Hematopoietic multipotent progenitor cell (in vitro differentiated cells): ENCODE measurements at regions not wholly inside any gene's neighbourhood (a gene's known extent, or its start where the extent isn't known, plus 50 kb on each side); places are given as distances from the start of the nearest gene placed in this dataset.

Experiments
- DNase-seq, 3 donors: peaks; one replicate each; pipeline ENCODE4 v3.0.0-alpha.2; 2011 to 2015; ENCODE audit warnings: low read depth in 2 of 3, low spot score in 2 of 3

DNA sequence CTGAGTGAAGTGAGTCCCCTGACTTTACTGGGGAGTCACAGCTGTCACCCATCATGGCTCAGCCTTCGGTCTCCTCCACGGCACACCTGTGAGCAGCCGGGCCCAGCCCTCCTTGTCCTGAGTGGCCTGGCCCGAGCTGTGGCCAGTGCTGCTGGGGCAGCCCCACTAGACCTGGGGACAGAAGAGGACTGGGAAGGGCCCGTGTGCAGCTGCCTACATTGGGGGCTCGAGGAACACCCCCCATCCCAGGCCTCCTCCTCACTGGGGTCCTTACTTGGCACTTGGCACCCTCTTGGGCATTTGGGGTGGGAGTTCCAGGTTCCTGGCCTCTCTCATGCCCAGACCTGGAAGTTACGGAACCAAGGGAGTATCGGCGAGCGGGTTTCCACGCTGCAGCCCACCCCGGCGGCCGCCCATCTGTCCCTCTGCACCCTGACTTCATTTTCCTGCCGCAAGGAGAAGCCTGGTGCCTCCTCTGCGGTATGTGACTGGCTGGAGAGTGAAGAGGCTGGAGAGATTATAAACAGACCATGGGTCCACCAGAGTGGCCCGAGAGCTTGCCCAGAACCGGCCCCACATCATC, 179.7 kb downstream of the KIF26A start:
- DNase-seq: no peak

DNA sequence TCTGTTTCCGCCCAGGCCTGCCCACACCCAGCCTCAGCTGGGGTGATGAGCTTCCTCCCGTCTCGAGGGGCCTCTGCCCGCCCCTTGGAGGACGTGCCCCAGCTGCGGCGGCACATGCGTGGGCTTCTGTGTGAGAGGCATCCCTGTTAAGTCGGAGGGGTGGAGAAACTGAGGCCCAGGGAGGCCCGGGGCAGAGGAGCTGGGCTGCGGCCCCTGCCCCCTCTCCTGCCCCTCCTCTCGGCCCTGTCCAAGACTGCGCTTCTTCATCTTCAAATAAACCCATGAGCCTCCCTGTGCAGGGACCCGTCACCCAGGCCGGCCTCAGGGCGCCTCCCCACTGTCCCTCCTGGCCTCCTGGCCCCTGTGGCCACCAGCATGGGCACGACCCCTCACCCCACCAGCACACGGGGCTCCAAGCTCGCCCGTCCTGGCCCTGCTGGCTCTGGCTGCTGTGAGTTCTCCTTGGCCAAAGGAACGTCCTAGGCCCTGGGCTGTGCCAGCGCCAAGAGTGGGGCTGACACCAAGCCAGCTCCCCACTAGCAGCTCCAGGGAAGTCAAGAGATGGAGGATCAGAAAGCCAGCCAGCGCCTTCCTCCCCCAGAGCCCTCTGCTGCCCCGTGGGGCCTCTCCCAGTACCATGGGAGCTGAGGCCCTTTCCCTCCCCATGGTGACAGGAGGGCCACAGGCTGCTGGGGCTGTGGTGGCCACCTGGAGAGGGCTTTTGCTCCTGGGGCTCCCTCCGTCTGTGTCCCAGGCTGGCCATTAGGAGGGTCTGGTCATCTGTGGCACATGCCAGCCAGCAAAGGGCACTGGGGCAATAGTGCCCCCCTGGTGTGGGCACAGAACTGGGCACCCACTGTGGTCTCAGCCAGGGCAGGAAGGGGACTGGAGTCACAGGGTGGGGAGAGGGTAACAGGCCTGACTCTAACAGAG, 180.4 kb downstream of the KIF26A start:
- DNase-seq: no peak

DNA sequence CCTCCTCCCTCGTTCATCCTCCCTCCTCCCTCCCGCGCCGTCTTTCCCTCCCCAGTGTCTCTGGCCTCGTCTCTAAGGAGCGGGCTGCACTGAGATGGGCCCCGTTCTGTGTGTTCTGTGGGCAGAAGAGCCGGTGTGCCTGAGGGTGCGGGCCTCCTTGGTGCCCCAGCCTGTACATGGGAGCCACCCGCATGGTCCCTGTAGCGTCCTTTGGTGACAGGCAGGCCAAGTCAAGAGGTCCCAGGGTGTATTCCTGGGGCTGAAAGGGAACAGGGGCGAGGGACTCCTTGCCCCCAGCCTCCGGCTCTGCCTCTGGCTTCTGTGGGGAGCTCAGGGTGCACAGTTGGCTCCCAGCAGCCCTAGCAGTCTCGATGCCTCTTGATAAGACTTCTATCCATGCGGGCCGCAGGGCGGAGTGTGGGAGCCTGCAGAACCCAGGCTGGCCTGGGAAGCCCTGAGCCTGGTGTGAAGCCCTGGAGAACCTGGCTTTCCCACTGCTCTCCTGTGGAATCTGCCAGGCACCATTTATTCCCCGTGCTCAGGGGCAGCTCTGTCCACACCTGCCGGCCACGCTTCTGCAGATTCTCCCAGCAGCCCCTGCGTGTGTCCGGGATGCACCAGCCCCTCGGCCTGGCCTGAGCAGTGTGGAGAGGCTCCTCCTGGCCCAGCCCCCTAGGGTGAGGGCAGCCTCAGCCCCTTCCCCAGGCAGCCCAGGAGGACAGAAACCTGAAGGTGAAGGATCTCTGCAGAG, 181.3 kb downstream of the KIF26A start:
- DNase-seq: no peak

DNA sequence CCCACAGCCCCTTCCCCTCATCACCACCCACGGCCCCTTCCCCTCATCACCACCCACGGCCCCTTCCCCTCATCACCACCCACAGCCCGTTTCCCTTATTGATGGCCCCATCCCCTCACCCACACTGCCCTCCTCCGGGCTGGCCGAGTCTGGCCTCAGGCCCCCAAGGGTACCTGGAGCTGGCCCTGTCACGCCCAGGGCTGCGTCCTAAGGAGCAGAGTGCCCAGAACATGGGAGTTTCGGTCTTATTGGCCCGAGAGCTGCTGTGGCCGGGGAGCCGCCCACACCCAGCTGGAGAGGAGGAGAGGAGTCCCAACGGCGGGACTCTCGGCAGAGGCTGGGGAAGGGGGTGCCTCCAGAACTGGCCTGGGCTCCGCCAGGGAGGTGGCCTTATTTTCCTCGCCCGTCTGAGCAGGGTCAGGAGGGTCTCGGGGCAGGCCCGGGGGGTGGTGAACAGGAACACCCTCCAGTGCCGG, 182.3 kb downstream of the KIF26A start:
- no peak for DNase-seq

DNA sequence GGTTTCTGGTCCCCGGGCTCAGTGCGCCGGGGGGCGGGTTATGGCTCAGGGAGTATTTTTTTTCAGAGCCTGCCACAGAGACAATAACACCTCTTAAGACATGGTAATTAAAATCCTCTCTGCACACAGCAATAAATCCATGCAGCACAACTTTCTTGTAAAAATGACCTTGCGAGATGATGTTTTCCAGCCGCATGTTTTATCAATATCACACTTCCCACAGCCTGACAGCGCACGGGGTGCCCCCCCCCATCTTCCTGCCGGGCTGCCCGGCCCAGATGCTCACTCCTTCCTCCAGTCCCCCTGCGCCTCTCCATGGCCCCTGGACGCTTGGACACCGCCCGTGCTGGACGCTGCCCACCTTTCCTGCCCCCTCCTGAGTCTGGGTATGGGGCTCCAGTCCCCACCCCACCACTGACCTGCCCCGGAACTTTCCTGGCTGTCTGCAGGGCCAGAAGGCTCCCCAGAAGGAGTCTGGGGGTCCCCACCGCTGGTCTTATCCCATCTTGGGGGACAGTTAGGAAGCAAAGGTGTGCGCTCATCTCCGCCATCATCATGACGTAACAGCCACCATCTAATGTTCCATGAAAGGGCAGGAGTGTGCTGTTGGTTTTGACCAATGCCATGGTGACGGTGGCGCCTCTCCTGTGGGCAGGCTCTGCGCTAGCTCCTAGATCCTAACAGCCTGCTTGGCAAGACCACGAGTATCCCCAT, 182.9 kb downstream of the KIF26A start:
- no peak for DNase-seq

DNA sequence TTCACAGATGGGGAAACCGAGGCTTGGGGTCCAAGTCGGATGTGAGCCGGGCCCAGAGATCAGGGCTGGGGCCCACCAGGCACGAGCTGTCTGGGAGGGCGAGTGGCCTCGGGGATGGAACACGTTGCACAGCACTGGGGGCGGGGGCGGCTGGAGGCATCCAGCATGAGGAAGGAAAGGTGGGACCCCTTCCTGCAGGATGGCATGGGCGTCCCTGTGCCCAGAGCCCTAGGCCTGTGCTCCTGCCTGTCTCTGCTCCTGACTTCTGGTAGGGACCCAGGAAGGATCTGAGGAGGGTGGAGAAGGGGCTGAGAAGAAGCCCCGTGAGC, 183.4 kb downstream of the KIF26A start:
- DNase-seq: no peak

DNA sequence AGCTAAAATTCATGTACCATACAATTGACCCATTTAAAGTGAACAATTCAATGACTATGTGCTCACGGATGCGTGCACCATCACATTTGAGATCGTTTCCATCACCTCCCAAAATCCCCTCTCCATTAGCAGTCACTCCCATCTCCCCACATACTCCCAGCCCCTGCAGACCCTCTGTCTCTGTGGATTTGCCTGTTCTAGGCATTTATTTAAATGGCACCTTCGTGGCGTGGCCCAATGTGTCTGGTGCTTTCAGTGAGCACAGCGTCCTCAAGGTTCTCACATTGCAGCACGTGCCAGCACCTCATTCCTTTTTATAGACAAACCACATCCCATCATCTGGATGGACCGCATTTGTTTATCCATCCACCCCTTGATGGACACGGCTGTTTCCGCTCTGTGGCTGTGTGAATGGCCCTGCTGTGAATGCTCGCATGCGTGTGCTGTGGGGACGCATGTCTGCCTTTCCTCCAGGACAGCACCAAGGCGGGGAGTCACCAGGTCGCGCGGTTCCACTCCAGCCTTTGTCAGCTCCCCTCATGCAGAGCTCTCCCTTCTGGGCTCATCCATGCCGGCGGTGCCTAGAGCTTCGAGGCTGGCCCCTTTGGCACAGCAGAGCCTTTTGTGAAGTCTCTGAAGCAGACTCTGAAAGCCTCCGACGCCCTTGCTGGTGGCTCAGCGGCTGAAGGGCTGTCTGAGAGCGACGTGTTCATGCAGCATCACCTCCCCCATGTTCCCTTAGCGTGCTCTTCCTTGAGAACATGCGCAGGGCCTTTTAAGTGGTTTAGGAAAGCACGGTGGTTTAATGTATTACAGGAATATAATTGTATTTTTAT, 184.4 kb downstream of the KIF26A start:
- no peak for DNase-seq

DNA sequence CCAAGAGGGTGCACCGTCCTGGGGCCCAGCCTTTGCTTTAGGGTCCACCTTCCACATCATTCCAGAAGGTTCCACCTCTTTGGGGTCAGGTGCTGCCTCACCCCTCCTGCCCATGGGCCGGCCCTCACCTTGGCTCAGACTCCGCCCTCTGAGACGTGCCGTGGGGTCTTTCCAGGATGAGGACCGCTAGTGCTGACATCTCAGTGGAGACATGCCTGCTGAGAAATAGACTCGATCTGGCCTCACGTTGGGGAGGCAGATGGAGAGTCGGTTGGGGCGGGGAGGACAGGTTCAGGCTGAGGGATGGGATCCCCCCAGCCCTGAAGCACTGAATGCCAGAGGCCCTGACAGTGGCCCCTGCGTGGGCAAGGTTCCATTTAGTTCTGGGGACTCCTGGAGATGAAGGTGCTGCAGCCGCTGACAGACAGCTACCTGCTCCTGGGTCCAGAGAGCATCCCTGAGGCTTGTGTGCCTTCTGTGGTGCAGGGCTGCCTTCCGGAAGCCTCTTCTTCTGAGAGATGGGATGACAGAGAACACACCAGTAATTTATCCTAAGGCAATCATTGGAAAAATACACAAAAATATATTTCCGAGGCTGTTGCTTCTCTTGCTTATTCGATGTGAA, 185.3 kb downstream of the KIF26A start:
- DNase-seq: no peak

DNA sequence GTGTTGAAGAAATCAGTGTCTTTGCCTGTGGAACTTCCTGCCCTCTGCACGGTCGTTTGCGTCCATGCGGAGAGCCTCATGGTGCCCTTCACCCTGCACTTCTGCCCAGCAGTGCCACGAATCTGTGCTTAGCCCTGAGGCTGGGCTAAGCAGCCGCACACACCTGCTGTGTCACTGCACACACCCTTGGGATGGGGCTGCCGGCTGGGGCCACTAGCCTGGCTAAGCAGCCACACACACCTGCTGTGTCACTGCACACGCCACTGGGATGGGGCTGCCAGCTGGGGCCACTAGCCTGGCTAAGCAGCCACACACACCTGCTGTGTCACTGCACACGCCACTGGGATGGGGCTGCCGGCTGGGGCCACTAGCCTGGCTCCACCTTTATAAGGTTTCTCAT, 188.5 kb downstream of the KIF26A start:
- DNase-seq: no peak

DNA sequence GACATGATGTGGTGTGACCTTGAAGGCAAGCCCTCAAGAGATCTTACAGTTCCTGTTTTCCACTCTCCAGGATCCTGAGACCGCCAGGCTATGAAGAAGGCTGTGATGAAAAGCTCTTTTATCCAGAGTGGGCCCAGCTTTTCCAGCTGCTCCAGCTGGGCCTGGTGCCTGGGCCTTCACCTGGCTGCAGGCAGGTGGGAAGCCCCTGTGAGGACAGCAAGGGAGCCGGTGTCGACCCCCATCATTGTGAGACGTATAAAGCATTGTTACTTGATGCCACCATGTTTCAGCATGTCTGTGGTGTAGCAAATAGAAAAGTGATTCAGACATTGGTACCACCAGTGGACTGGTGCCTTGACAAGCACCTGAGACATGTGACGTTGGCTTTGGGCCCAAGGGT, 190.2 kb downstream of the KIF26A start:
- DNase-seq: no peak

DNA sequence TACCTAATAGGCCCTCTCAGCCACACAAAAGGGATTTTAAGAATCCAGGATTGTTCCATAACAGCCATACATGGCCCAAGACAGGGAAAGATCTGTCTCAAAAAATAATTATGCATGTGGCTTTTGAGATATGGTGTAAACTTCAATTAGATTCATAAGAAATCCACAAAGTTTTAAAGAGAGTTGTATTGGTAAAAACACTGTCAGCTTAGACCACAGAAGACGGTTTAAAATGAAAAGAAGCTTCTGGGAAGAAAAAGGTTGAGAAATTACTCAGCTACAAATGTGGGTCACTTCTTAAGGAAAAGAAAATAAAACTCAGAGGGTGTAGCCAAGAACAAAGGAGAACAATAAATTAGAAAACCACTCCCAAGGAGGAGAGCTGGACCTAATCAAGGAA, 191.4 kb downstream of the KIF26A start:
- no peak for DNase-seq

DNA sequence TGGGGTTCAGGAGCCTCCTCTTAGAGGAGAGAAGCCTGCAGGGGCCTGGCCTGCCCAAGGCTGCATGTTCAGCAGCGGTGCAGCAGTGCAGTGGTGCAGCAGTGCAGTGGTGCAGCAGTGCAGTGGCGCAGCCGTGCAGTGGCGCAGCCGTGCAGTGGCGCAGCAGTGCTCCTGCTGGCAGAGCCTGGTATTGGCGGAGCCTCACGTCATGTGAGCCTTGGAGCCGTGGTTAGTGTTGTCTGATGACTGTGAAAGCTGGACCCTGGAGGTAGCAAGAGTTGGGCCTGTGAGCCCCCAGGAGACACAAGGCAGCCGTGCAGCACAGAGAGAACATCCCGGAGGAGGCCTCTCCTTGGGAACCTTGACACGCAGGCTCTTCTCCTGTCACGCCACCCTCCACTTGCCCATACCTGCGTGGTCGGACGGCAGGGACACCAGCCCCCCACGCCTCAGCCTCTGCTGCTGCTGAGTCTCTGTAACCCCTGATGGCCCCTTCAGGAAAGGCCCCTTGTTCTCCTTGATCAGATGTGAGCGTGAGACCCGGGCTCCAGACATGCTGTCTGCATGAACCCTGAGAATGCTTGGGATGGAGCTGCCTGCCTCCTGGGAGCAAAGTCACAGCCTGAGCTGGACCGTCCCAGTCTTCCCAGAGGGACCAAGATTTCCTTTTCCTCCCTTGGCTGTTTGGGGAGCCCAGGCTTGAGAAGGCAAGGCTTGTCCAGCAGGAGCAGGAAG, 193.7 kb downstream of the KIF26A start:
- no peak for DNase-seq

DNA sequence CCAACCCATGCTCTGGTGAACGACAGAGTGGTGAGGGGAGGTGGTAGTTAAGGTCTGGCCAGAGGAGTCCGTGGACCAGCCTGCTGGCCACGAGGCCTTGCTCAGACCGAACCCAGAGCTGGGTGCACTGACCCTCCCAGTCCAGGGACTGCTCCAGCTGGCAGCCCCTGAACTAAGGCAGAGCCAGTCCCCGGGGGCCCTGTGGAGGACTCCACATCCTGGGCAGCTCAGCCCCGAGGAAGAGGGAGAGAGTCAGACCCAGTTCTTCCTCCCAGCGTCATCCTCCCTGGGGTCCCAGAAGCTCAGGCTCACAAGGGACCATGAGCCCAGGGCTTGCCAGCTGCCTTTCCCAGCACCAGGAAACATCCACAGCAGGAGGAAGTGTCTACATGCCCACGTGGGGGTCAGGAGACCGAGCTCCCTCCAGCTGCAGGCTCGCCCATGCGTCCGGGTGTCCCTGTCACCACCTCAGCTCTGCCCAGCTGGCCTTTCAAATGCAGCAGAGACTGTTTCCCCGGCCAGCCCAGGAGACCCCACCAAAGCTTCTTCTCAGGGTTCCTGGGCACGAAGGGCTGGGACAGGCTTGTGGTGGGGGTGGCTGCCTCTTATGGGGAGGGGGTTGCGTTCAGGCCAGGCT, 194.4 kb downstream of the KIF26A start:
- no peak for DNase-seq

DNA sequence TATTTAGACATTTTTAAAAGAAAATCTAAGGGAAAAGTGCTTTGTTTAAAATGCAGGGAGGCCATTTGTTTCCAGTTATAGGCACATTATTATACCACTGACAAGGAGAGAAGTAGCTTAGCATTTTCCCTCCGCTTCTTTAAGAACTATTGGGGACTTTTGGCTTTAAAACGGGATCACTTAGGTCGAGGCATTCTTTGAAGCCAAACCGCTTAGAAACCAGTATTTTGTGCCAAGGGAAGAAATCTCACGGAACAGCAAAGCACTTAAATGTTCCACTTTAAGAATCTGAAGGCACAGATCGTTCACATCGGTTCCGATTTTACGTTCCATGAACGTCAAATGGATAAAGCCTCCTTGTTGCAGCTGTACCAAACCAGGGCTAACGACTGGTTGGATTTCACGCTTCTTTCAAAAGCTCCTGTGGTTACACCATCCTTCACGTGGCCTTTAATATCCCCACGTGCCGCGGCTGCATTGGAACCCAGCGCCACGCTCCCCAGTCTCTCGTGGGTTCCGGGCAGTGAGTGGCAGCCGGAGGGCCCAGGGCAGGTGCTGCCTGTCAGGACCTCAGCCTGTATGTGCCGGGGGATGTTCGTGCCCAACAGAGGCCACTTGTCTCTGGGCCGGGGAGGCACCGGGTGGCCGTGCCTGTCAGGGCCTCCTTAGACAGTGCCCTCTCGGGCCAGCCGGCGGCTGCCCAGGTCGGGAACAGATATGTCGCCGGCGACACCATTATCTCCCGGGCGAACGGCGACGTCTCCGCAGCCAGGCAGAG, 195.4 kb downstream of the KIF26A start:
- no peak for DNase-seq

DNA sequence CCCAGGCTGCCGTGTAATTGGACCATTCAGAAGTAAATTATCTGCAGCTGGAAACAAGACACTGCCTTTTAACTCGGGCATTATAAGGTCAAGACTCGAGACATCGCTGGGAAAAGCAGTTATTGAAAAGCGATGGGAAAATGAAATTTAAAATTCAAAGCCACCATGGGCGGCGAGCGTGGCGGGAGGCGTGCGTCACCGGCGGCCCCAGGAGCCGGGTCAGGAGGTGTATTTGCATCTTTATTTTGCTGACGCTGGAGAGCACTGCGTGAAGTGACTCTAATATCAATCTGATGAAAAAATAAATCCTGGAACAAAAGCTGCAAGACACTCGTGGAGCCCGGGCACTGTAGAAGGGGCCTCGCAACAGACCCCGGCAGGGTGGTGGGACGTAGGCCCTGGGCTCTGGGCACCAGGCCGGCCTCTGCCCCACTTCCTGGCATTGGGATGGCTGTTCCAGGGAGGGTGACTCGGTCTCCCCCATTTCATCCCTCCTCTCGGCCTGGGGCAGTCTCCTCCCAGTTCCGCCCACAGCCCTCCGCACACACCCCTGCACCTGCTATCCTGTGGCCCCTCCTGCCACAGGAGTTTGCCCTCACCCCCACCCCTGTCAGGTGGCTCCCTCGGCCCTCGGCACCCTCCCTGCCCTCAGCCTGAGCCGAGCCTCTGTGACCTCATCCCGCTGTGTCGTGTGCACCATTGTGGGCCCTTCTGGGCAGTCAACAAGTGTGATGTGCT, 196.2 kb downstream of the KIF26A start:
- no peak for DNase-seq

DNA sequence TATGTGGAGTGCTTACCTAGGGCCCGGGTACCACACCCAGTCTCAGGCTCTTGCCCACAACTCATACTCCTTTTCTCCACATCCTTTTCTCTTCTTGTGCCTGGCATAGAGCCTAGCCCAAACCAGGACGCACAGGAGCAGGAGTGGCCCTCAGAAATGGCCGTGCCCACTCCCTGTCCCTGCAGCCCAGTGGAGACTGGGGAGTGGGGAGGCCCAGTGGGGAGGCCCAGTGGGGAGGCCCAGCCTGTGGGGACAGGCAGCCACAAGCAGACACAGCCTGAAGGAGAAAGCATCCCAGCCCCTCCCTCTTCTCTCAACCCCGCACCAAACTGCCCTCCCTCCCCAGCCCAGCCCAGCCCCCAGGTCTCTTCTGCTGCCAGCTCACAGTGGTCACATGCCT, 196.8 kb downstream of the KIF26A start:
- no peak for DNase-seq

DNA sequence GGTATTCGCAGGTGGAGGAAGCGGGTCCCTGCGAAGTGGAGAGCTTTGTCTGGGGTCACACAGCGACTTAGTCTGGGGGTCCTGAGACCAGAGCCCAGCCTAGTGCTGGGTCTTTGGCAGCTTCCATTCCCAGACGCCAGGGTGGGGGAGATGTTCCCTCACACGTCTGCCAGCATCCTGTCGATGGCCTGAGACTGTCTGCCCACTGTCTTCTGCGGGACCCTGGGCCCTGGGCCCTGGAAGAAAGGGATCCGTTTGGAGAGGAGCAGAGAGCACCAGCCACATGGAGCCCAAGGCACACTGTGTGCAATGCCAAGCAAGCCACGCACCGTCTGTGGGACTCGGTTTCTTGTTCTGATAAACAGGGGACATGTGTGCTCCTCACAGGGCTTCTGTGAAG, 197.2 kb downstream of the KIF26A start:
- no peak for DNase-seq
